Esophagus (tissue), 2 donors: ENCODE measurements at regions not wholly inside any gene's neighbourhood (a gene's known extent, or its start where the extent isn't known, plus 50 kb on each side); places are given as distances from the start of the nearest gene placed in this dataset.

Source experiments
- H3K27ac ChIP-seq, 2 donors: one replicate each; pipeline ENCODE4 v1.5.1; 2013; ENCODE audit warnings: low read depth in 2 of 2, mild to moderate bottlenecking in 2 of 2, inconsistent platforms in 1 of 2, low read length in 1 of 2, moderate library complexity in 1 of 2
- H3K27me3 ChIP-seq, 2 donors: one replicate each; pipeline ENCODE4 v1.6.1; 2013; ENCODE audit warnings: low read length in 2 of 2, control low read depth in 1 of 2, mild to moderate bottlenecking in 1 of 2; ENCODE audit not compliant: insufficient read depth in 2 of 2, control insufficient read depth in 1 of 2
- H3K36me3 ChIP-seq, 2 donors: one replicate each; pipeline ENCODE4 v1.6.1; 2013; ENCODE audit warnings: low read length in 1 of 2; ENCODE audit not compliant: control insufficient read depth in 2 of 2, insufficient read depth in 2 of 2
- H3K4me1 ChIP-seq, 2 donors: one replicate each; pipeline ENCODE4 v1.6.1; 2013; ENCODE audit warnings: low read length in 1 of 2; ENCODE audit not compliant: control insufficient read depth in 2 of 2, insufficient read depth in 2 of 2
- H3K4me3 ChIP-seq, 2 donors: one replicate each; pipeline ENCODE4 v1.5.1; 2013; ENCODE audit warnings: low read length in 2 of 2, mild to moderate bottlenecking in 2 of 2, low read depth in 1 of 2, moderate library complexity in 1 of 2
- H3K9me3 ChIP-seq, 2 donors: one replicate each; pipeline ENCODE4 v1.6.1; 2013; ENCODE audit warnings: mild to moderate bottlenecking in 2 of 2, low read depth in 1 of 2, low read length in 1 of 2, moderate library complexity in 1 of 2; ENCODE audit not compliant: control insufficient read depth in 2 of 2, insufficient read depth in 1 of 2
- WGBS, 2 donors: extraction: QIAGEN DNeasy Blood & Tissue Kit; methylation state at CpG; one replicate each; pipeline ENCODE4 v1.1.7; 2013; 5-methylcytosine and 5-hydroxymethylcytosine counted together
- donor health status: healthy with polysubstance abuse.
- donor health status: Bipolar disorder and iron deficiency.

GRCh38 chr9:86405926-86406325 is 51.7 kb upstream of the TUT7 start:
- Histone ChIP-seq H3K27me3 (no peaks in the 10 kb centered on the region), H3K4me3 (no peak overlapping the region), H3K27ac (peak overlapping the region; percentile 79 to 93), H3K9me3 (no peaks in the 10 kb centered on the region), H3K4me1 (peaks cover 0 to 2% of the 10 kb centered on the region in 2 donors), H3K36me3 (no peaks in the 10 kb centered on the region)
- 7 to 19% methylated on average over 4 of the region's 4 CpGs for WGBS, 2 donors

- H3K36me3 ChIP-seq = no peaks in the 10 kb centered on the region
- no peaks in the 10 kb centered on the region for H3K27me3 ChIP-seq
- no peak overlapping the region for H3K27ac ChIP-seq
- 47 to 49% methylated on average over 2 of the region's 2 CpGs for WGBS, 2 donors
- H3K9me3 ChIP-seq = no peaks in the 10 kb centered on the region
- peaks cover 0 to 2% of the 10 kb centered on the region in 2 donors for H3K4me1 ChIP-seq
- H3K4me3 ChIP-seq = no peak overlapping the region
Measured at GRCh38 chr9:86405086-86405491, 50.9 kb upstream of the TUT7 start.
